ENCODE measurements at regions not wholly inside any gene's neighbourhood (a gene's known extent, or its start where the extent isn't known, plus 50 kb on each side); places are given as distances from the start of the nearest gene placed in this dataset.

DNA sequence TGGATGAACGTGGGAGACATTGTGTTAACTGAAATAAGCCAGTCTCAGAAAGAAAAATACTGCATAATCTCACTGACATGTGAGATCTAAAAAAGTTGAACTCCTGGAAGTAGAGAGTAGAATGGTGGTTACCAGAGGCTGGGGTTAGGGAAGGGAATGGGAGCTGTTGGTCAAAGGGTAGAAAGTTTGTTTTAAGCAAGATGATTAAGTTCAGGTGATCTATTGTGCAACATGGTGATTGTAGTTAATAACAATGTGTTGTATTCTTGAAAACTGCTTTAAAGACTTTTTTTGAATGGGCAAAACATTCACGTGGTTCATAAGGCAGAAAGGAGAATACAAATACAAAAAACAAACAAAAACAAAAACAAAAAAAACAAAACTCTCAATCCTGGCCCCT is 460.4 kb upstream of the TBX3 start:
- no peak for TF ChIP-seq TAF1 (IDR thresholded peaks at IDR 0.05; ENCODE audit: borderline replicate concordance, low read depth, low read length)
- H3K9me2 ChIP-seq, result no peaks in the 10 kb centered on the region
- H3F3A ChIP-seq (replicated peaks; ENCODE audit: insufficient read depth), result peaks cover 4% of the 10 kb centered on the region
- no peaks in the 10 kb centered on the region for H3K9me3 ChIP-seq
- no peak overlapping the region for H3K27ac ChIP-seq (ENCODE audit: low read depth in 2 of 2, low read length in 1 of 2)
- WGBS (ENCODE audit: low lambda C conversion rate), result 58% methylated on average over 2 of the region's 2 CpGs
- ChIA-PET CTCF (no interaction called here), POLR2A (no interaction called here)
- no peaks in the 10 kb centered on the region for H3K36me3 ChIP-seq (replicated peaks in 1 of 2; ENCODE audit: control insufficient read depth in 1 of 2, insufficient read depth in 2 of 2, low read length in 1 of 2)
- H3K79me2 ChIP-seq (ENCODE audit: insufficient read depth), result no peaks in the 10 kb centered on the region
- no peak overlapping the region for H3K9ac ChIP-seq
- no peaks in the 10 kb centered on the region for H4K20me1 ChIP-seq (ENCODE audit: insufficient read depth)
- no peak overlapping the region for H2AFZ ChIP-seq (ENCODE audit: low read depth)
- no peak overlapping the region for H3K4me3 ChIP-seq (ENCODE audit: low read depth in 2 of 2, low read length in 1 of 2)
- DNase-seq, result no peak
- H3K4me1 ChIP-seq (ENCODE audit: control insufficient read depth in 1 of 2, insufficient read depth in 2 of 2, low read depth in 1 of 2, low read length in 1 of 2), result 0 out of 4 replicates have a peak, but pooled peaks cover 0 to 4% of the 10 kb centered on the region in 2 experiments
- no peak overlapping the region for H3K4me2 ChIP-seq
- no peaks in the 10 kb centered on the region for H3K27me3 ChIP-seq (ENCODE audit: insufficient read depth)

DNA sequence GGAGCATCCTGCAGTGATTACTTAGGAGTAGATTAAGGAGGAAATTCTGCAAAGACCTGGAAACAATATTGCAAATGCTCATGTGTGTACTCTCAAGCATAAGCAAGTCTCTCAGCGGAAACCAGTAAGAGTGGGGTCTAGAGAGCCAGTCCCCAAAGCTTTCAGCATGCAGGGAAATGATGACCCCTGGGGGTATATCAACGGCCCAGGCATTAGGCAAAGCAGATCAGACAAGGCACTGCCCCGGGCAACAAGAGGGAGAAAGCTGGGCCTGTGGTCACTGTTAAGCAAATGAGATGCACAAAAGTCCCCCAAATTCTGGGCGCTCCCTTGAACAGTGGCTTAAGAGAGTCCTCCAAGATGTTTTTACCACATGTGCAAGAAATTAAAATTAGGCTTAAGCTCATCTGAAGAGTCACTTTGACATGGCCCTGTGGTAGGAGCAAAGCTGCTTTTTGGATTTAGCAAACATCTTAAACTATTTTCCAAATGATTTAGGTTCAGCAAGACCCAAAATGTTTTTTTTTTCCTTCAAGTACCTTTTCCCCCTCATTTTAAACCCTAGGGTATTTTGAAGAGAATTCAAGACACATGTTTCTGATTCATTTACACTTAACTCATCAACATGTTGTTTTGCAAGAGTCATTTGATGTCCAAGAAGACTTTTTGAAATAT is 457.1 kb upstream of the TBX3 start:
- TF ChIP-seq MEF2A (IDR thresholded peaks at IDR 0.05; ENCODE audit: borderline replicate concordance, low read depth) (no peak), TAF1 (IDR thresholded peaks at IDR 0.05; ENCODE audit: borderline replicate concordance, low read depth, low read length) (no peak)
- Histone ChIP-seq H3K27me3 (ENCODE audit: insufficient read depth) (no peaks in the 10 kb centered on the region), H3K27ac (ENCODE audit: low read depth in 2 of 2, low read length in 1 of 2) (no peak overlapping the region), H3K4me1 (ENCODE audit: control insufficient read depth in 1 of 2, insufficient read depth in 2 of 2, low read depth in 1 of 2, low read length in 1 of 2) (no peaks in the 10 kb centered on the region), H3K4me2 (no peak overlapping the region), H3K4me3 (ENCODE audit: low read depth in 2 of 2, low read length in 1 of 2) (no peak overlapping the region), H4K20me1 (ENCODE audit: insufficient read depth) (no peaks in the 10 kb centered on the region), H3K9me3 (no peaks in the 10 kb centered on the region), H2AFZ (ENCODE audit: low read depth) (no peak overlapping the region), H3K9ac (no peak overlapping the region), H3K9me2 (no peaks in the 10 kb centered on the region), H3F3A (replicated peaks; ENCODE audit: insufficient read depth) (no peaks in the 10 kb centered on the region), H3K79me2 (ENCODE audit: insufficient read depth) (no peaks in the 10 kb centered on the region), H3K36me3 (replicated peaks in 1 of 2; ENCODE audit: control insufficient read depth in 1 of 2, insufficient read depth in 2 of 2, low read length in 1 of 2) (no peaks in the 10 kb centered on the region)
- no peak for DNase-seq
- 73% methylated on average over 4 of the region's 4 CpGs for WGBS (ENCODE audit: low lambda C conversion rate)
- CTCF ChIA-PET, result interaction anchor here (1.1 to 1.4 kb wide), 2 partner anchors 12 to 19 kb away, joined by 3 to 5 read pairs; no protein-coding TSS in a partner anchor
- POLR2A ChIA-PET, result no interaction called here

DNA sequence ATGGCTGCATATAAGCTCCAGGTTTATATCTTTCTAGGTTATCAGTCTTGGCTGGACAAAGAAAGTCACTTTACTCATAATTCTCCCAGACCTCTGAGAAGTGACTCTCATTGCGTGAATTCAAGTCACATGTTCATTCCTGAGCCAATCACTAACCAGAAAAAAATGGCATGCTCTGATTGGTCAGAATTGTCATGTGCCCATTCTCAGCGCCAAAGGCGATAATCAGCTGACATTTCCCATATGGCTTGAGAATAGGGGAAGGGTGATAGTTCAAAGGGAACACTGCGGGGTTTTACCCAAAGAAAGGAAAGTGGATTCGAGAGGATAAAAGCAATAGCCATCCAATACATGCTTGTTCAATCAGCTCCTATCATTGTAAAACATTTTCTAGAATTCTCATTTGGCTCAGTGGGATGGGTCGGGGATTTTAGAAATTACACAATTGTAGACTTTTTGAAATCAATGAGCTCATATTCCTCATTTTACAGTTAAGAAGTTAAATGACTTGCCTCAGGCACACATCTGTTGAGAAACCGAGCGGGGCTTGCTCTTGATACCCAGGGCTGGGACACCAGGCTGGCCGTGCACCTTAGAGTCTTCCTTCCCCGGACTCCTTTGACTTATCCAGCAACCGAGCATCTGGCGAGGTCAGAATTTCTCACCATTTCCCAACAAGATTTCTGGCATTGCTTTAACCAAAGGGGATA is 454.0 kb upstream of the TBX3 start:
- Histone ChIP-seq H3K27ac (ENCODE audit: low read depth in 2 of 2, low read length in 1 of 2) (no peak overlapping the region), H3F3A (replicated peaks; ENCODE audit: insufficient read depth) (no peaks in the 10 kb centered on the region), H4K20me1 (ENCODE audit: insufficient read depth) (no peaks in the 10 kb centered on the region), H3K9me3 (no peaks in the 10 kb centered on the region), H3K27me3 (ENCODE audit: insufficient read depth) (no peaks in the 10 kb centered on the region), H3K9ac (no peak overlapping the region), H3K36me3 (replicated peaks in 1 of 2; ENCODE audit: control insufficient read depth in 1 of 2, insufficient read depth in 2 of 2, low read length in 1 of 2) (no peaks in the 10 kb centered on the region), H3K4me2 (no peak overlapping the region), H3K4me3 (ENCODE audit: low read depth in 2 of 2, low read length in 1 of 2) (no peak overlapping the region), H2AFZ (ENCODE audit: low read depth) (no peak overlapping the region), H3K9me2 (no peaks in the 10 kb centered on the region), H3K79me2 (ENCODE audit: insufficient read depth) (no peaks in the 10 kb centered on the region), H3K4me1 (ENCODE audit: control insufficient read depth in 1 of 2, insufficient read depth in 2 of 2, low read depth in 1 of 2, low read length in 1 of 2) (peaks cover 0 to 4% of the 10 kb centered on the region in 2 experiments; a peak in 2 of 4 replicates)
- DNase-seq, result no peak
- WGBS (ENCODE audit: low lambda C conversion rate), result 83% methylated on average over 12 of the region's 12 CpGs
- CTCF ChIA-PET, result interaction anchor here (1.0 kb wide), 1 partner anchor 780 kb away, joined by 3 read pairs; no protein-coding TSS in a partner anchor
- POLR2A ChIA-PET, result no interaction called here
- TF ChIP-seq SIN3A (IDR thresholded peaks at IDR 0.05; ENCODE audit: borderline replicate concordance, low read depth, low read length) (no peak), RCOR1 (IDR thresholded peaks at IDR 0.05; ENCODE audit: low read length) (no peak), EZH2phosphoT487 (IDR thresholded peaks at IDR 0.05; ENCODE audit: borderline replicate concordance, low read depth) (no peak), FOSL2 (IDR thresholded peaks at IDR 0.05; ENCODE audit: borderline replicate concordance, low read depth) (no peak), NRF1 (IDR thresholded peaks at IDR 0.05; ENCODE audit: low read depth, low read length) (no peak), MEF2A (IDR thresholded peaks at IDR 0.05; ENCODE audit: borderline replicate concordance, low read depth) (no peak), ELF1 (IDR thresholded peaks at IDR 0.05) (no peak), POLR2AphosphoS5 (IDR thresholded peaks at IDR 0.05; ENCODE audit: low read depth, low read length) (no peak), EP300 (IDR thresholded peaks at IDR 0.05; ENCODE audit: borderline replicate concordance in 1 of 2, low read depth in 1 of 2, low read length in 1 of 2) (no peak)
- TF ChIP-seq, protein P1, sequence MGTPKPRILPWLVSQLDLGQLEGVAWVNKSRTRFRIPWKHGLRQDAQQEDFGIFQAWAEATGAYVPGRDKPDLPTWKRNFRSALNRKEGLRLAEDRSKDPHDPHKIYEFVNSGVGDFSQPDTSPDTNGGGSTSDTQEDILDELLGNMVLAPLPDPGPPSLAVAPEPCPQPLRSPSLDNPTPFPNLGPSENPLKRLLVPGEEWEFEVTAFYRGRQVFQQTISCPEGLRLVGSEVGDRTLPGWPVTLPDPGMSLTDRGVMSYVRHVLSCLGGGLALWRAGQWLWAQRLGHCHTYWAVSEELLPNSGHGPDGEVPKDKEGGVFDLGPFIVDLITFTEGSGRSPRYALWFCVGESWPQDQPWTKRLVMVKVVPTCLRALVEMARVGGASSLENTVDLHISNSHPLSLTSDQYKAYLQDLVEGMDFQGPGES (IDR thresholded peaks at IDR 0.05; ENCODE audit: low read depth, low read length), result no peak
- TF ChIP-seq, protein P2, sequence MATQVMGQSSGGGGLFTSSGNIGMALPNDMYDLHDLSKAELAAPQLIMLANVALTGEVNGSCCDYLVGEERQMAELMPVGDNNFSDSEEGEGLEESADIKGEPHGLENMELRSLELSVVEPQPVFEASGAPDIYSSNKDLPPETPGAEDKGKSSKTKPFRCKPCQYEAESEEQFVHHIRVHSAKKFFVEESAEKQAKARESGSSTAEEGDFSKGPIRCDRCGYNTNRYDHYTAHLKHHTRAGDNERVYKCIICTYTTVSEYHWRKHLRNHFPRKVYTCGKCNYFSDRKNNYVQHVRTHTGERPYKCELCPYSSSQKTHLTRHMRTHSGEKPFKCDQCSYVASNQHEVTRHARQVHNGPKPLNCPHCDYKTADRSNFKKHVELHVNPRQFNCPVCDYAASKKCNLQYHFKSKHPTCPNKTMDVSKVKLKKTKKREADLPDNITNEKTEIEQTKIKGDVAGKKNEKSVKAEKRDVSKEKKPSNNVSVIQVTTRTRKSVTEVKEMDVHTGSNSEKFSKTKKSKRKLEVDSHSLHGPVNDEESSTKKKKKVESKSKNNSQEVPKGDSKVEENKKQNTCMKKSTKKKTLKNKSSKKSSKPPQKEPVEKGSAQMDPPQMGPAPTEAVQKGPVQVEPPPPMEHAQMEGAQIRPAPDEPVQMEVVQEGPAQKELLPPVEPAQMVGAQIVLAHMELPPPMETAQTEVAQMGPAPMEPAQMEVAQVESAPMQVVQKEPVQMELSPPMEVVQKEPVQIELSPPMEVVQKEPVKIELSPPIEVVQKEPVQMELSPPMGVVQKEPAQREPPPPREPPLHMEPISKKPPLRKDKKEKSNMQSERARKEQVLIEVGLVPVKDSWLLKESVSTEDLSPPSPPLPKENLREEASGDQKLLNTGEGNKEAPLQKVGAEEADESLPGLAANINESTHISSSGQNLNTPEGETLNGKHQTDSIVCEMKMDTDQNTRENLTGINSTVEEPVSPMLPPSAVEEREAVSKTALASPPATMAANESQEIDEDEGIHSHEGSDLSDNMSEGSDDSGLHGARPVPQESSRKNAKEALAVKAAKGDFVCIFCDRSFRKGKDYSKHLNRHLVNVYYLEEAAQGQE (IDR thresholded peaks at IDR 0.05; ENCODE audit: low read depth, low read length), result no peak
- TF ChIP-seq, protein P3, sequence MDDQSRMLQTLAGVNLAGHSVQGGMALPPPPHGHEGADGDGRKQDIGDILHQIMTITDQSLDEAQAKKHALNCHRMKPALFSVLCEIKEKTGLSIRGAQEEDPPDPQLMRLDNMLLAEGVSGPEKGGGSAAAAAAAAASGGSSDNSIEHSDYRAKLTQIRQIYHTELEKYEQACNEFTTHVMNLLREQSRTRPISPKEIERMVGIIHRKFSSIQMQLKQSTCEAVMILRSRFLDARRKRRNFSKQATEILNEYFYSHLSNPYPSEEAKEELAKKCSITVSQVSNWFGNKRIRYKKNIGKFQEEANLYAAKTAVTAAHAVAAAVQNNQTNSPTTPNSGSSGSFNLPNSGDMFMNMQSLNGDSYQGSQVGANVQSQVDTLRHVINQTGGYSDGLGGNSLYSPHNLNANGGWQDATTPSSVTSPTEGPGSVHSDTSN (IDR thresholded peaks at IDR 0.05), result no peak

Measured in SK-N-SH (cell line).